ENCODE measurements at regions not wholly inside any gene's neighbourhood (a gene's known extent, or its start where the extent isn't known, plus 50 kb on each side); places are given as distances from the start of the nearest gene placed in this dataset.

DNA sequence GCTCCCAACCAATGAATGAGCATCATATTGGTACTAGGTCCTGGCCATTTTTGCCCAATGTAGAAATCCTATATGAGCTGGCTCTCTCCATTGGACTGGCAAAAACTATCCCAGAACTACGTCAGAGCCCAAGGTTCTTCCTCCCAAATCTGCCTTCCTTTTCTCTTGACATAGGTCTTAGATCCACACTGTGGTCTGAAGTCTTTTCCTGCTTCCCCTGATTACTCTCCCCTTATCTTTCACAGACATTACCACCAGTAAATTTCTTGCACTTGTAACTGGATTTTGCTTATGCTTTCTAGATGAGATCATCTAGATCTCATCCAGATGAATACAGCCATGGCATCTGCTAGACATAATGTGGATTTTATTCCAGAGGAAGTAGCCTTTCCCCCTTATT, 141.2 kb upstream of the GADL1 start:
- Mint-ChIP-seq H3K36me3 (no peaks in the 10 kb centered on the region), H3K27me3 (ENCODE audit: low read depth in 2 of 2) (peaks cover 3 to 37% of the 10 kb centered on the region in 2 donors), H3K27ac (no peak overlapping the region), H3K9me3 (no peaks in the 10 kb centered on the region), H3K4me1 (no peaks in the 10 kb centered on the region), H3K4me3 (no peak overlapping the region)
- TF ChIP-seq, protein P1, sequence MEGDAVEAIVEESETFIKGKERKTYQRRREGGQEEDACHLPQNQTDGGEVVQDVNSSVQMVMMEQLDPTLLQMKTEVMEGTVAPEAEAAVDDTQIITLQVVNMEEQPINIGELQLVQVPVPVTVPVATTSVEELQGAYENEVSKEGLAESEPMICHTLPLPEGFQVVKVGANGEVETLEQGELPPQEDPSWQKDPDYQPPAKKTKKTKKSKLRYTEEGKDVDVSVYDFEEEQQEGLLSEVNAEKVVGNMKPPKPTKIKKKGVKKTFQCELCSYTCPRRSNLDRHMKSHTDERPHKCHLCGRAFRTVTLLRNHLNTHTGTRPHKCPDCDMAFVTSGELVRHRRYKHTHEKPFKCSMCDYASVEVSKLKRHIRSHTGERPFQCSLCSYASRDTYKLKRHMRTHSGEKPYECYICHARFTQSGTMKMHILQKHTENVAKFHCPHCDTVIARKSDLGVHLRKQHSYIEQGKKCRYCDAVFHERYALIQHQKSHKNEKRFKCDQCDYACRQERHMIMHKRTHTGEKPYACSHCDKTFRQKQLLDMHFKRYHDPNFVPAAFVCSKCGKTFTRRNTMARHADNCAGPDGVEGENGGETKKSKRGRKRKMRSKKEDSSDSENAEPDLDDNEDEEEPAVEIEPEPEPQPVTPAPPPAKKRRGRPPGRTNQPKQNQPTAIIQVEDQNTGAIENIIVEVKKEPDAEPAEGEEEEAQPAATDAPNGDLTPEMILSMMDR (IDR thresholded peaks at IDR 0.05): no peak
- H3K36me3 ChIP-seq (ENCODE audit: control insufficient read depth, insufficient read depth, low read length): no peaks in the 10 kb centered on the region
- H3K9me3 ChIP-seq (ENCODE audit: control insufficient read depth, insufficient read depth, low read length): no peaks in the 10 kb centered on the region
- WGBS (ENCODE audit: insufficient coverage): 85% methylated on average over 1 of the region's 1 CpG
- no peaks in the 10 kb centered on the region for H3K4me1 ChIP-seq (ENCODE audit: control insufficient read depth, insufficient read depth, low read length)
- DNase-seq (no peak), ATAC-seq (no peak)
- H3K27me3 ChIP-seq (ENCODE audit: control insufficient read depth, insufficient read depth, low read length): no peaks in the 10 kb centered on the region
- intact Hi-C loops (cut with micrococcal nuclease): no loop called here
- H3K4me3 ChIP-seq (ENCODE audit: low read length): no peak overlapping the region
- no peak overlapping the region for H3K27ac ChIP-seq (ENCODE audit: low read length)

DNA sequence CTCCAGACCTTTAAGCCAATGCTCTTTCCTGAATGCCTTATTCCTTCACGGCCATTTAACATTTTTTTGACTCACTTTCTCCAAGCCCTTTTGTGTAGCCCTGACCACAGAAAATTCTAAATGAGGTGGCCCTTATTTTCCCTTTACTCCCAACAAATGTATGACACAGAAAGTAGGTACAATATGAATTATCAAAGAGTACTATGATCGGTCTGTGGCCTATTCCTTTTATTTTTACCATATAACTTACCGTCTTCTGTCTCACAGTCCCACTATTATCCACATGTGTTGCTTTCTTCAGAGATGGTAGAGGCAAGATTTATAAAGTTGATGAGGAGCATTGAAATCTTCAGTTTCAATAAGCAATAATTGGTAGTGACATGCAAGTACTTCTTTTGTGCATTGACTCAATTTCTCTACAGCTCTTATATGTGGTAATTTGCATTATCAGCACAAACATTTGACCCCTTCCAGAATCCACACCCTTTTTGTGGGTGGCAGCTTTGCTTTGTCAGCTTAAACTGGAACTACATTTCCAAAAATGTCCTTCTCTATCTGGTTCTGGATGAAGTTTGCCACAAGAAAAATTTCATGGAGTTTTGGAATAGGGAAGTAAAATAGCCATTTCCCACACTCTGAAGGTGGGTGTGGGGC, 143.8 kb upstream of the GADL1 start:
- no peaks in the 10 kb centered on the region for H3K4me1 Mint-ChIP-seq
- H3K9me3 Mint-ChIP-seq: peaks cover 0 to 4% of the 10 kb centered on the region in 2 donors
- Histone ChIP-seq H3K4me3 (ENCODE audit: low read length) (no peak overlapping the region), H3K27ac (ENCODE audit: low read length) (no peak overlapping the region), H3K27me3 (ENCODE audit: control insufficient read depth, insufficient read depth, low read length) (no peaks in the 10 kb centered on the region), H3K36me3 (ENCODE audit: control insufficient read depth, insufficient read depth, low read length) (no peaks in the 10 kb centered on the region), H3K9me3 (ENCODE audit: control insufficient read depth, insufficient read depth, low read length) (peaks cover 7% of the 10 kb centered on the region), H3K4me1 (ENCODE audit: control insufficient read depth, insufficient read depth, low read length) (no peaks in the 10 kb centered on the region)
- no peak overlapping the region for H3K4me3 Mint-ChIP-seq
- H3K27me3 Mint-ChIP-seq (ENCODE audit: low read depth in 2 of 2): peaks cover 3 to 15% of the 10 kb centered on the region in 2 donors
- intact Hi-C loops (cut with micrococcal nuclease): no loop called here
- ATAC-seq (no peak), DNase-seq (no peak)
- no peaks in the 10 kb centered on the region for H3K36me3 Mint-ChIP-seq
- TF ChIP-seq, protein P1 (IDR thresholded peaks at IDR 0.05): no peak
- WGBS (ENCODE audit: insufficient coverage): 79% methylated on average over 1 of the region's 3 CpGs
- no peak overlapping the region for H3K27ac Mint-ChIP-seq

DNA sequence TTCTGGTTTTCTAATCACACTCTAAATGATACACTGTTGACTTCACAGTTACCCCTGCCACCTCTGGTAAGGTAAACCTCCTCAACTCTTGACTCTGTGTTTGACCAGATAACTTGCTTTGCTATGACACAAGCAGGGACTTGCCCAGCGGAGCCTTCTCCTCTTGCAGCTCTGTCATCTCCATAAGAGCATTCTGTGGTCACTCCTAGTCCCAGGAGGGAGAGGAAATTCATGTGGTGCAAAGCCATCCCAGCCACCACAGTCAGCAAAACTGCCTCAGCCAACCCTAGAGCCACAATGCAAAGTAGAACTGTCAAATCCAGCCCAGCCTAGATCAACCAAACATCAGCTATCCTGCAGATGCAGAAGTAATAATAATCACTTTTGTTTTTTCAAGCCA, 144.7 kb upstream of the GADL1 start:
- no peaks in the 10 kb centered on the region for H3K4me1 Mint-ChIP-seq
- 76% methylated on average over 1 of the region's 1 CpG for WGBS (ENCODE audit: insufficient coverage)
- H3K9me3 ChIP-seq (ENCODE audit: control insufficient read depth, insufficient read depth, low read length): peaks cover 7% of the 10 kb centered on the region
- no peaks in the 10 kb centered on the region for H3K4me1 ChIP-seq (ENCODE audit: control insufficient read depth, insufficient read depth, low read length)
- peaks cover 3 to 8% of the 10 kb centered on the region in 2 donors for H3K27me3 Mint-ChIP-seq (ENCODE audit: low read depth in 2 of 2)
- intact Hi-C loops (cut with micrococcal nuclease): no loop called here
- ATAC-seq: no peak
- H3K4me3 ChIP-seq (ENCODE audit: low read length): no peak overlapping the region
- TF ChIP-seq, protein P1 (IDR thresholded peaks at IDR 0.05): no peak
- no peak for DNase-seq
- no peak overlapping the region for H3K27ac ChIP-seq (ENCODE audit: low read length)
- no peaks in the 10 kb centered on the region for H3K36me3 ChIP-seq (ENCODE audit: control insufficient read depth, insufficient read depth, low read length)
- H3K9me3 Mint-ChIP-seq: peaks cover 0 to 4% of the 10 kb centered on the region in 2 donors
- no peaks in the 10 kb centered on the region for H3K27me3 ChIP-seq (ENCODE audit: control insufficient read depth, insufficient read depth, low read length)
- no peak overlapping the region for H3K4me3 Mint-ChIP-seq
- no peak overlapping the region for H3K27ac Mint-ChIP-seq
- H3K36me3 Mint-ChIP-seq: no peaks in the 10 kb centered on the region
